ENCODE measurements at regions not wholly inside any gene's neighbourhood (a gene's known extent, or its start where the extent isn't known, plus 50 kb on each side); places are given as distances from the start of the nearest gene placed in this dataset.
"Not testable (repeated sequence)": the region's sequence is repeated elsewhere in the genome, so short reads cannot be mapped to it uniquely, and the experiment has no call there.

- no peak for DNase-seq
Measured at GRCh38 chr2:48043746-48044145, 137.4 kb upstream of the FBXO11 start.

GRCh38 chr2:48045613-48046012, 139.3 kb upstream of the FBXO11 start:
- no peak for DNase-seq

GRCh38 chr2:48048476-48049171, 142.3 kb upstream of the FBXO11 start:
- peak; percentile 75 for DNase-seq

GRCh38 chr2:48049371-48049770, 143.1 kb upstream of the FBXO11 start:
- no peak for DNase-seq

GRCh38 chr2:48050711-48051110, 144.4 kb upstream of the FBXO11 start:
- no peak for DNase-seq

GRCh38 chr2:48059975-48060374, 153.7 kb upstream of the FBXO11 start:
- no peak for DNase-seq

- not testable (repeated sequence) for DNase-seq
Measured at GRCh38 chr2:48061656-48062055, 155.4 kb upstream of the FBXO11 start.

- no peak for DNase-seq
Measured at GRCh38 chr2:48065096-48065495, 158.8 kb upstream of the FBXO11 start.

- no peak for DNase-seq
Measured at GRCh38 chr2:48066000-48066399, 159.7 kb upstream of the FBXO11 start.

GRCh38 chr2:48069769-48070168, 163.5 kb upstream of the FBXO11 start:
- DNase-seq, result no peak

- peak; percentile 1 for DNase-seq
Measured at GRCh38 chr2:48070415-48070814, 164.1 kb upstream of the FBXO11 start.

GRCh38 chr2:48072583-48072982, 166.3 kb upstream of the FBXO11 start:
- DNase-seq, result no peak

GRCh38 chr2:48075631-48076030, 169.3 kb upstream of the FBXO11 start:
- DNase-seq, result peak; percentile 41

- DNase-seq, result no peak
Measured at GRCh38 chr2:48080534-48081316, 174.4 kb upstream of the FBXO11 start.

GRCh38 chr2:48081317-48081628, 175.0 kb upstream of the FBXO11 start:
- no peak for DNase-seq

GRCh38 chr2:48085888-48086287, 179.6 kb upstream of the FBXO11 start:
- no peak for DNase-seq

GRCh38 chr2:48088994-48089393, 182.7 kb upstream of the FBXO11 start:
- no peak for DNase-seq

GRCh38 chr2:48089644-48090043, 183.3 kb upstream of the FBXO11 start:
- peak; percentile 78 for DNase-seq

GRCh38 chr2:48092846-48093803, 186.8 kb upstream of the FBXO11 start:
- DNase-seq, result no peak

- not testable (repeated sequence) for DNase-seq
Measured at GRCh38 chr2:48096765-48097164, 190.5 kb upstream of the FBXO11 start.

GRCh38 chr2:48098539-48098938, 192.2 kb upstream of the FBXO11 start:
- DNase-seq, result no peak

- DNase-seq, result no peak
Measured at GRCh38 chr2:48104418-48104817, 198.1 kb upstream of the FBXO11 start.

- DNase-seq, result peak; percentile 2
Measured at GRCh38 chr2:48105848-48106247, 199.6 kb upstream of the FBXO11 start.
